GM12801 (cell line): ENCODE measurements at regions not wholly inside any gene's neighbourhood (a gene's known extent, or its start where the extent isn't known, plus 50 kb on each side); places are given as distances from the start of the nearest gene placed in this dataset.

ENCODE experiments used
- TF ChIP-seq, protein P1 (sequence below): IDR thresholded peaks from one replicate; pipeline ENCODE4 v1.5.1; 2011; ENCODE audit warnings: control low read depth; ENCODE audit not compliant: insufficient read length; ENCODE audit errors: extremely low read depth

DNA sequence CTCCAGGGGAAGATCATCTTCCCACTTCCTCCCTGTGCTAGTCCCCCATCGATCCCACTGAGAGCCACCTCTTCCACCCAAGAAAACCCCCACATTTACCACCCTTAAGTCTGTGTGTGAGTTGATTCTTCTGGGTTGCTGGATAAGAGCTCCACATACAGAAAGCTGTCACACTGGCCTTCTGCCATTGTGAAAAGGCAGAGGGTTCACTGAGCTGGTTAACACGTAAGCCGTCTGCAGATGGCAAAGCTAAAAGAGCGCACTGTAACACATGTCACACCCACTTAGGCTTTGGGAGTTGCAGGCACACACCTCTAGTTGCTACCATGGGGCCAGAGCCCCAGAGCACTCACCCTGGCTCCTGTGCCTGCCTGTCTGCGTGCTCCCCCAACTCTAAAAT lies 309.8 kb upstream of the LRRC3B start:
- TF ChIP-seq, protein P1, sequence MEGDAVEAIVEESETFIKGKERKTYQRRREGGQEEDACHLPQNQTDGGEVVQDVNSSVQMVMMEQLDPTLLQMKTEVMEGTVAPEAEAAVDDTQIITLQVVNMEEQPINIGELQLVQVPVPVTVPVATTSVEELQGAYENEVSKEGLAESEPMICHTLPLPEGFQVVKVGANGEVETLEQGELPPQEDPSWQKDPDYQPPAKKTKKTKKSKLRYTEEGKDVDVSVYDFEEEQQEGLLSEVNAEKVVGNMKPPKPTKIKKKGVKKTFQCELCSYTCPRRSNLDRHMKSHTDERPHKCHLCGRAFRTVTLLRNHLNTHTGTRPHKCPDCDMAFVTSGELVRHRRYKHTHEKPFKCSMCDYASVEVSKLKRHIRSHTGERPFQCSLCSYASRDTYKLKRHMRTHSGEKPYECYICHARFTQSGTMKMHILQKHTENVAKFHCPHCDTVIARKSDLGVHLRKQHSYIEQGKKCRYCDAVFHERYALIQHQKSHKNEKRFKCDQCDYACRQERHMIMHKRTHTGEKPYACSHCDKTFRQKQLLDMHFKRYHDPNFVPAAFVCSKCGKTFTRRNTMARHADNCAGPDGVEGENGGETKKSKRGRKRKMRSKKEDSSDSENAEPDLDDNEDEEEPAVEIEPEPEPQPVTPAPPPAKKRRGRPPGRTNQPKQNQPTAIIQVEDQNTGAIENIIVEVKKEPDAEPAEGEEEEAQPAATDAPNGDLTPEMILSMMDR, result no peak

DNA sequence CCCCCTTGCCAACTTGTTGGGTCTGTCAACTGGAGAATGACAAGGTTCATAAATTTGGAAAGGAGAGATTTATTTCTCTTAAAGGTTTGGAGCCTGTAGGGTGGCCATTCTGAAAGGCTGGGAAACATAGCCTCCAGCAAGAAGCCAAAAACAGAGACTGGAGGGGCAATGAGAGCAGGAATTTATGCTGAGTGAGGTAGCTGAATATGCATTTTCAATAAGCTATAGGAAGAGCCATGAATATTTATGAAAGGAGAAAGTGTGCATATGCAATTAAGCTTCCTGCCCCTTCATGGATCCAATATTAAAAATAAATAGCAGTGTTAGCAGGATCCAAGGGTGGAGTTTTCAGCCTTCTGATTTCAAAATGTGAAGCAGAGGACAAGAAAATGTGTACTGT lies 306.1 kb upstream of the LRRC3B start:
- TF ChIP-seq, protein P1, result no peak

DNA sequence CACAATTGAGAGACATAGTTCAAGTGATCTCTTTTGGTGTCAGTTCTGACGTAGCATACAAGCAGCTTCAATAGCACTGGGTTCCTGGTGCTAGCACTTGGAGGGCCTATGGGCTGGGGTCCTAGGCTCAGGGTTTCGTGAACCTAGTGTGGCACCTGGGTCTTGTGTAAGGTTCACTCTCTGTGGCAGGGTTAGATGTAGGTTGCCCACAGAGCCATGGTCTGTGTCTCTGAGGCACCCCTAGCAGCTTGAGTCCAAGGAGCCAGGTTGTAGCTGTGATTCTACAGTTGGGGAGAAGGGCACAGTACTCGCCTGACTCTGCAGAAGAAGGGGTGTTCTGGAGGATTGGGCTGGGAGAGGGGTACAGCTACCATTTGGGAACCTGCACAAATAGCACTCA lies 282.6 kb upstream of the LRRC3B start:
- TF ChIP-seq, protein P1, result no peak

DNA sequence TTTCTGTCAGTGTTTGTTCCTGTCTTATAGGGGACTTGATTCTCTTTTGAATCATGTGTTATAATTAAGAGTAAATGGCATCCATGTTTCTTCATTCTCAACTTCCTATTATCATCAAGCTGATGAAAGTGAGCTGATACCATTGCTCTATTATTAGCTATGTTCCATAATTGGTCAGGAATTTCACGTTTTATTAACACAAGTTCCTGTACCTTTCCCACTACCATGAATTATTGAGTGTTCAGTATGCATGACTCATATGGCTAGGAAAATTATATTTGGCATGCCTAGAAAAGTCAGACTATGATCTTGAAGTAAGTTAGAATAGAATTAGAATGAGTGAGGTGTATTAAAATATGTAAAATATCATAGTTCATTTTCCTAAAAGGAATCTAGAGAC lies 278.9 kb upstream of the LRRC3B start:
- TF ChIP-seq, protein P1, result no peak

DNA sequence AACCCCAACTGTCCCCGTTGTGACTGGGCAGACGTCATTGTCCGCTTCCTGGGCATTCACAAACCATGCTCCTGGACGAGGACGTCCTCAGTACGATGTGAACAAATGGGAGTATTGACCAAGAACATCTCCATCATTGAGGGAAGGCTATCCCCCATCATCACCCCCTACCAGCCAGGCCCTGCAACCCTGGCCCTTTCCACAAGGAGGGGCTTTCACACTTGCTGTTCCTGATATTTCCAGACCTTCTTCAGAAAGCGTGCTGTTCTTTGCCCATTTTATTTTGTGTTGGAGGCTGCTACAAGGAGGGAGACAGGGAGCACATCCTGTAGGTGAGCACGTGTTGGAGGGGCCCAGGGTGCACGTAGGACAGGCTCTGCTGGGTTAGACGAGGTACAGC lies 277.0 kb upstream of the LRRC3B start:
- TF ChIP-seq, protein P1, result no peak

DNA sequence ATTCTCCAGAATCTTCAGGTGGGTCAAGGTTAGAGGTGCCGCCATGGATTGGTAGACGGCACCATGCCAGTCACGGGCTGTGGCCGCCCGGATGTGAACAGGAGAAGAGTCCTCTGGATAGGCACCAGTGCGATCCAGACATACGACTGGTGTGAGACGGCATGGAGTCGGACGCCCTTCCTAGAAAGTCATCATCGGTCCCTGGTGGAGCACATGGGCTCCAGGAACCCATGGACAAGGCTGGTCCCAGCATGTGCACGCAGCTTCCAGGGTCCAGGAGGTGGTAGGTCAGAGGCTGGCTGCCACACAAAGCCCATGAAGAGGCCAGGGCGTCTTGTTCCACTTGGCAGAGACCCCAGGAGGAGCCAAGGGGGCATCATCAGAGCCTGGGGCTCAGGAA lies 276.1 kb upstream of the LRRC3B start:
- TF ChIP-seq, protein P1, result no peak

DNA sequence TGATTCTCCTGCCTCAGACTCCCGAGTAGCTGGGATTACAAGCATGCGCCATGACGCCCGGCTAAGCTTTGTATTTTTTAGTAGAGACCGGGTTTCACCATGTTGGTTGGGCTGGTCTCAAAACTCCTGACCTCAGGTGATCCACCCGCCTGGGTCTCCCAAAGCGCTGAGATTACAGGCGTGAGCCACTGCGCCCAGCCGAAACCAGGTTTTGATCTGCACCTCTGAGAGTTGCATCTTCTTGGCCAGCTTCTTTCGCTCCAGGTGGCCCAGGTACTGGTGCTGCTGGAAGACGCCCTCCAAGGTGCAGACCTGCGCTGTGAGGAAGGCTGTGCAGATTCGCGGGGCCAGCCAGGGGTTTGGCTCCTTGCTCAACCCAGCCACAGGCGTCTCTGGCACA lies 275.4 kb upstream of the LRRC3B start:
- TF ChIP-seq, protein P1, result no peak

DNA sequence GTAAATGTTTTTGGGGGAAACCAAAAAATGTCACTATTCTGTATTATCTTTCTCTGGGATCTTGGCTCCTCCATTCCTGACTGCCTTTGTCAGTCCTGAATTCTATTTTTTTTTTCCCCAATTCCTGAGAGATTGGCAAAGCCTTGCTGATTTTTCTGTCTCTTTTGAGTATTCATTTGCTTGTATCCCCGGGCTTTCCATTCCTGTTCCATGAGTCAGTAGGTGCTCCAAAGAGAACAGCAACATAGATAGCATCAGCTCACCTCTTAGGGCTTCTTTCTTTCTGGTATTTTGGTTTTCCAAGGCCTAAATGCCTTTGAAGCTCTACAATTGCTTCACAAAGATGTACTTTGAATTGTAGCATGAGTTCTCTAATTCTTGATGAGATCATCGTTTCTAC lies 271.7 kb upstream of the LRRC3B start:
- TF ChIP-seq, protein P1, result no peak
